ENCODE measurements at regions not wholly inside any gene's neighbourhood (a gene's known extent, or its start where the extent isn't known, plus 50 kb on each side); places are given as distances from the start of the nearest gene placed in this dataset.
A peak's percentile ranks its signal among the peaks of the same experiment; 100 is the strongest.

GRCh38 chr10:117443686-117444041 is 68.4 kb upstream of the PDZD8 start:
- Histone ChIP-seq H3K9me3 (no peaks in the 10 kb centered on the region), H3K4me3 (no peak overlapping the region), H3K36me3 (no peaks in the 10 kb centered on the region), H3K27me3 (no peaks in the 10 kb centered on the region), H3K27ac (peak overlapping the region; percentile 67), H3K4me1 (peaks cover 28% of the 10 kb centered on the region)
- TF ChIP-seq POLR2AphosphoS5 (IDR thresholded peaks at IDR 0.05; ENCODE audit: insufficient read depth in 1 of 2, low read depth in 1 of 2) (no peak), POLR2A (IDR thresholded peaks at IDR 0.05) (no peak), CTCF (IDR thresholded peaks at IDR 0.05) (no peak)
- intact Hi-C loops (cut with DNase I): no loop called here
- no peak for DNase-seq (ENCODE audit: extremely low spot score in 2 of 2)

- Histone ChIP-seq H3K27me3 (no peaks in the 10 kb centered on the region), H3K4me3 (peak overlapping the region in 1 of 2 donors; percentile 13), H3K9me3 (no peaks in the 10 kb centered on the region), H3K36me3 (no peaks in the 10 kb centered on the region), H3K4me1 (peaks cover 27% of the 10 kb centered on the region), H3K27ac (peak overlapping the region; percentile 67)
- intact Hi-C loops (cut with DNase I): no loop called here
- peak in 1 of 2 donors; percentile 96 for DNase-seq (ENCODE audit: extremely low spot score in 2 of 2)
- peak; percentile 67 to 90 (median 77) for TF ChIP-seq CTCF (IDR thresholded peaks at IDR 0.05)
- TF ChIP-seq POLR2A (IDR thresholded peaks at IDR 0.05): no peak
- peak; percentile 68 to 79 for TF ChIP-seq POLR2AphosphoS5 (IDR thresholded peaks at IDR 0.05; ENCODE audit: insufficient read depth in 1 of 2, low read depth in 1 of 2)
Measured at GRCh38 chr10:117442944-117443685, 67.9 kb upstream of the PDZD8 start.

GRCh38 chr10:117442521-117442920 is 67.3 kb upstream of the PDZD8 start:
- intact Hi-C loops (cut with DNase I): no loop called here
- H3K27me3 ChIP-seq: no peaks in the 10 kb centered on the region
- no peak for TF ChIP-seq POLR2AphosphoS5 (IDR thresholded peaks at IDR 0.05; ENCODE audit: insufficient read depth in 1 of 2, low read depth in 1 of 2)
- TF ChIP-seq POLR2A (IDR thresholded peaks at IDR 0.05): no peak
- TF ChIP-seq CTCF (IDR thresholded peaks at IDR 0.05): no peak
- no peaks in the 10 kb centered on the region for H3K9me3 ChIP-seq
- H3K4me1 ChIP-seq: peaks cover 27% of the 10 kb centered on the region
- DNase-seq (ENCODE audit: extremely low spot score in 2 of 2): no peak
- peak overlapping the region; percentile 67 for H3K27ac ChIP-seq
- H3K36me3 ChIP-seq: no peaks in the 10 kb centered on the region
- no peak overlapping the region for H3K4me3 ChIP-seq

- DNase-seq (ENCODE audit: extremely low spot score in 2 of 2): no peak
- Histone ChIP-seq H3K4me3 (no peak overlapping the region), H3K27ac (peak overlapping the region; percentile 67), H3K27me3 (no peaks in the 10 kb centered on the region), H3K36me3 (no peaks in the 10 kb centered on the region), H3K4me1 (peaks cover 27% of the 10 kb centered on the region), H3K9me3 (no peaks in the 10 kb centered on the region)
- intact Hi-C loops (cut with DNase I): no loop called here
- TF ChIP-seq CTCF (IDR thresholded peaks at IDR 0.05): no peak
- TF ChIP-seq POLR2AphosphoS5 (IDR thresholded peaks at IDR 0.05; ENCODE audit: insufficient read depth in 1 of 2, low read depth in 1 of 2): no peak
- TF ChIP-seq POLR2A (IDR thresholded peaks at IDR 0.05): no peak
Measured at GRCh38 chr10:117441812-117442443, 66.7 kb upstream of the PDZD8 start.

- intact Hi-C loops (cut with DNase I): no loop called here
- peaks cover 27% of the 10 kb centered on the region for H3K4me1 ChIP-seq
- H3K4me3 ChIP-seq: no peak overlapping the region
- peak overlapping the region; percentile 67 for H3K27ac ChIP-seq
- TF ChIP-seq POLR2A (IDR thresholded peaks at IDR 0.05) (no peak), POLR2AphosphoS5 (IDR thresholded peaks at IDR 0.05; ENCODE audit: insufficient read depth in 1 of 2, low read depth in 1 of 2) (no peak), CTCF (IDR thresholded peaks at IDR 0.05) (no peak)
- H3K27me3 ChIP-seq: no peaks in the 10 kb centered on the region
- no peak for DNase-seq (ENCODE audit: extremely low spot score in 2 of 2)
- no peaks in the 10 kb centered on the region for H3K9me3 ChIP-seq
- no peaks in the 10 kb centered on the region for H3K36me3 ChIP-seq
Measured at GRCh38 chr10:117441361-117441760, 66.1 kb upstream of the PDZD8 start.
